ENCODE measurements at regions not wholly inside any gene's neighbourhood (a gene's known extent, or its start where the extent isn't known, plus 50 kb on each side); places are given as distances from the start of the nearest gene placed in this dataset.

DNA sequence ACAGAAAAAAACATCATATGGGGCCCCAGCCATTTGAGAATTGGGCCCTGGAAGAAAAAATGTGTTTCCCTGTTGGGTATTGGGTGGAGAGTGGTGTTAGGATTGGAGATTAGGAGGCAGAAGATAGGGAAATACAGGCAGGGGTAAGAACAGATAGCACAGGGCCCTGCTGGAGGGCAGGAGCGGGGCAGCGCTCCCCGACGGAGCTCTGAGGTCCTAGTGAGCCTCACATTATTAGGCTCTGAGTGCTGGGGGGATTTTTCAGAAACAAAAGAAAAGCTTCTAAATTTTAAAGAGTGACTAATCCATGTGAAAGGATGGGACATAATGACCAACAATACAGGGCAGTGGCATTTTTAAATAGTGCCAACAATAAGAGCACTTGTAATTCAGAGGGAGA lies 241.2 kb downstream of the SOX2 start:
- no peak for TF ChIP-seq JUN (IDR thresholded peaks at IDR 0.05; ENCODE audit: borderline replicate concordance, insufficient read depth, insufficient read length, low read depth)
- TF ChIP-seq, protein P1, sequence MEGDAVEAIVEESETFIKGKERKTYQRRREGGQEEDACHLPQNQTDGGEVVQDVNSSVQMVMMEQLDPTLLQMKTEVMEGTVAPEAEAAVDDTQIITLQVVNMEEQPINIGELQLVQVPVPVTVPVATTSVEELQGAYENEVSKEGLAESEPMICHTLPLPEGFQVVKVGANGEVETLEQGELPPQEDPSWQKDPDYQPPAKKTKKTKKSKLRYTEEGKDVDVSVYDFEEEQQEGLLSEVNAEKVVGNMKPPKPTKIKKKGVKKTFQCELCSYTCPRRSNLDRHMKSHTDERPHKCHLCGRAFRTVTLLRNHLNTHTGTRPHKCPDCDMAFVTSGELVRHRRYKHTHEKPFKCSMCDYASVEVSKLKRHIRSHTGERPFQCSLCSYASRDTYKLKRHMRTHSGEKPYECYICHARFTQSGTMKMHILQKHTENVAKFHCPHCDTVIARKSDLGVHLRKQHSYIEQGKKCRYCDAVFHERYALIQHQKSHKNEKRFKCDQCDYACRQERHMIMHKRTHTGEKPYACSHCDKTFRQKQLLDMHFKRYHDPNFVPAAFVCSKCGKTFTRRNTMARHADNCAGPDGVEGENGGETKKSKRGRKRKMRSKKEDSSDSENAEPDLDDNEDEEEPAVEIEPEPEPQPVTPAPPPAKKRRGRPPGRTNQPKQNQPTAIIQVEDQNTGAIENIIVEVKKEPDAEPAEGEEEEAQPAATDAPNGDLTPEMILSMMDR (IDR thresholded peaks at IDR 0.05; ENCODE audit: extremely low read depth in 1 of 2, insufficient read depth in 1 of 2, low read depth in 1 of 2, low read length in 2 of 2) = no peak
